CD14-positive monocyte (primary cell): ENCODE measurements at regions not wholly inside any gene's neighbourhood (a gene's known extent, or its start where the extent isn't known, plus 50 kb on each side); places are given as distances from the start of the nearest gene placed in this dataset.
"Not testable (repeated sequence)": the region's sequence is repeated elsewhere in the genome, so short reads cannot be mapped to it uniquely, and the experiment has no call there.

Experiments used
- DNase-seq, 3 donors: peaks; one replicate each; pipeline ENCODE4 v3.0.0-alpha.2; 2011 to 2022
- H2AFZ ChIP-seq: 2 replicates; pipeline ENCODE4 v1.6.0; 2012; ENCODE audit warnings: mild to moderate bottlenecking, low read depth, low read length, inconsistent platforms; ENCODE audit not compliant: insufficient read depth, poor library complexity, severe bottlenecking
- H3K27ac ChIP-seq, 2 donors: 1 replicate in 1 of 2; 2 replicates in 1 of 2; pipeline ENCODE4 v1.5.1; 2012 to 2013; ENCODE audit warnings: low read length in 2 of 2, control low read depth in 1 of 2, inconsistent platforms in 1 of 2, low read depth in 1 of 2, mild to moderate bottlenecking in 1 of 2
- H3K27me3 ChIP-seq, 2 donors: one replicate each; pipeline versions ENCODE4 v1.6.0 to v1.6.1; 2011 to 2013; ENCODE audit warnings: low read length in 2 of 2; ENCODE audit not compliant: control insufficient read depth in 2 of 2, insufficient read depth in 2 of 2
- H3K36me3 ChIP-seq, 2 donors: replicated peaks in 1 of 2; 1 replicate in 1 of 2; 2 replicates in 1 of 2; pipeline versions ENCODE4 v1.5.1 to v1.6.1; 2012 to 2013; ENCODE audit warnings: low read length in 2 of 2, control low read depth in 1 of 2, inconsistent platforms in 1 of 2, mild to moderate bottlenecking in 1 of 2; ENCODE audit not compliant: insufficient read depth in 2 of 2, control insufficient read depth in 1 of 2
- H3K4me1 ChIP-seq, 2 donors: 1 replicate in 1 of 2; 2 replicates in 1 of 2; pipeline versions ENCODE4 v1.5.1 to v1.6.1; 2012 to 2013; ENCODE audit warnings: low read length in 2 of 2, control low read depth in 1 of 2, inconsistent platforms in 1 of 2, mild to moderate bottlenecking in 1 of 2, moderate library complexity in 1 of 2; ENCODE audit not compliant: insufficient read depth in 2 of 2, control insufficient read depth in 1 of 2
- H3K4me2 ChIP-seq: replicated peaks from 2 replicates; pipeline ENCODE3; 2012; ENCODE audit warnings: low read length, moderate library complexity, mild to moderate bottlenecking; ENCODE audit not compliant: poor library complexity, severe bottlenecking; ENCODE audit errors: extremely low read depth
- H3K4me3 ChIP-seq, 3 experiments: fragments of 200-600 bp in 1 of 3; sonication (generic) in 1 of 3; replicated peaks in 1 of 3; 1 replicate in 2 of 3; 2 replicates in 1 of 3; pipeline ENCODE4 v1.5.1; 2011 to 2013; ENCODE audit warnings: low read length in 3 of 3, mild to moderate bottlenecking in 3 of 3, control low read depth in 2 of 3, low read depth in 2 of 3, inconsistent platforms in 1 of 3, moderate library complexity in 1 of 3
- H3K79me2 ChIP-seq: 2 replicates; pipeline ENCODE4 v1.6.0; 2012; ENCODE audit warnings: mild to moderate bottlenecking, control low read depth, inconsistent platforms, low read length, moderate library complexity; ENCODE audit not compliant: insufficient read depth
- H3K9ac ChIP-seq: 2 replicates; pipeline ENCODE4 v1.6.0; 2017; ENCODE audit warnings: low read length, mild to moderate bottlenecking; ENCODE audit not compliant: insufficient read depth, poor library complexity, severe bottlenecking
- H3K9me3 ChIP-seq, 2 donors: replicated peaks in 1 of 2; 1 replicate in 1 of 2; 2 replicates in 1 of 2; pipeline versions ENCODE4 v1.5.1 to v1.6.1; 2012 to 2013; ENCODE audit warnings: low read length in 2 of 2, control low read depth in 1 of 2; ENCODE audit not compliant: control insufficient read depth in 1 of 2, insufficient read depth in 1 of 2
- H4K20me1 ChIP-seq: 2 replicates; pipeline ENCODE4 v1.6.0; 2012; ENCODE audit warnings: mild to moderate bottlenecking, low read length, control low read depth, moderate library complexity; ENCODE audit not compliant: insufficient read depth
- H3K27ac Mint-ChIP-seq, 7 donors: one replicate each; pipeline ENCODE4 v1.8.0; 2020; ENCODE audit warnings: mild to moderate bottlenecking in 7 of 7, mixed read lengths in 7 of 7, moderate library complexity in 6 of 7, inconsistent platforms in 2 of 7
- H3K27me3 Mint-ChIP-seq, 3 donors: one replicate each; pipeline ENCODE4 v1.8.0; 2021 to 2022; ENCODE audit warnings: low read depth in 3 of 3, mild to moderate bottlenecking in 3 of 3, mixed read lengths in 3 of 3, moderate library complexity in 3 of 3, inconsistent platforms in 1 of 3
- H3K36me3 Mint-ChIP-seq, 2 donors: one replicate each; pipeline ENCODE4 v1.8.0; 2020; ENCODE audit warnings: mixed read lengths in 2 of 2, inconsistent platforms in 1 of 2, mild to moderate bottlenecking in 1 of 2
- H3K4me1 Mint-ChIP-seq: one replicate; pipeline ENCODE4 v1.8.0; 2020; ENCODE audit warnings: mild to moderate bottlenecking, mixed read lengths
- H3K4me3 Mint-ChIP-seq, 2 donors: one replicate each; pipeline ENCODE4 v1.8.0; 2020; ENCODE audit warnings: mild to moderate bottlenecking in 2 of 2, mixed read lengths in 2 of 2, moderate library complexity in 1 of 2
- H3K9me3 Mint-ChIP-seq, 7 donors: one replicate each; pipeline ENCODE4 v1.8.0; 2020 to 2022; ENCODE audit warnings: mixed read lengths in 7 of 7, mild to moderate bottlenecking in 6 of 7, moderate library complexity in 6 of 7, inconsistent platforms in 2 of 7
- CTCF ChIP-seq: fragments of 200-600 bp; IDR thresholded peaks from one replicate; pipeline ENCODE4 v1.8.0; 2022; ENCODE audit warnings: antibody characterized with exemption, mild to moderate bottlenecking
- WGBS: methylation state at CpG from one replicate; pipeline ENCODE4 v1.1.5; 2013; ENCODE audit warnings: missing lambda C conversion rate; ENCODE audit not compliant: insufficient coverage; 5-methylcytosine and 5-hydroxymethylcytosine counted together
- intact Hi-C, 2 donors: fragments of 100-400 bp; cut with micrococcal nuclease; formaldehyde crosslinking; loops; one replicate each; pipeline versions ENCODE4 v1.15.0 to v1.15.1; 2023

- H3K4me1 ChIP-seq, H3K4me2 ChIP-seq, H4K20me1 ChIP-seq, intact Hi-C loops, H3K4me3 ChIP-seq, H3K9ac ChIP-seq, DNase-seq, H3K27me3 Mint-ChIP-seq, H3K36me3 ChIP-seq, H3K4me1 Mint-ChIP-seq, H3K36me3 Mint-ChIP-seq, H2AFZ ChIP-seq, H3K4me3 Mint-ChIP-seq, H3K27ac ChIP-seq, H3K27me3 ChIP-seq, H3K79me2 ChIP-seq, H3K27ac Mint-ChIP-seq: not testable (repeated sequence)
- peaks cover 0 to 16% of the 10 kb centered on the region in 2 donors for H3K9me3 ChIP-seq
- peaks cover 8 to 21% (median 17%) of the 10 kb centered on the region in 7 donors for H3K9me3 Mint-ChIP-seq
- no CpG with 5 or more reads among the region's 3 CpGs for WGBS
Measured at GRCh38 chr3:130203633-130204032, 122.0 kb downstream of the ALG1L2 start.

GRCh38 chr3:130227540-130227939 lies 117.9 kb upstream of the COL6A5 start:
- Histone ChIP-seq H4K20me1 (no peaks in the 10 kb centered on the region), H2AFZ (no peak overlapping the region), H3K9me3 (no peaks in the 10 kb centered on the region), H3K4me1 (no peaks in the 10 kb centered on the region), H3K4me3 (no peak overlapping the region), H3K4me2 (no peak overlapping the region), H3K27me3 (no peaks in the 10 kb centered on the region), H3K36me3 (no peaks in the 10 kb centered on the region), H3K79me2 (no peaks in the 10 kb centered on the region), H3K9ac (no peak overlapping the region), H3K27ac (no peak overlapping the region)
- intact Hi-C loops: no loop called here
- no peak for DNase-seq
- no peak for TF ChIP-seq CTCF
- 86% methylated on average over 1 of the region's 4 CpGs for WGBS
- H3K27ac Mint-ChIP-seq: no peak overlapping the region
- H3K27me3 Mint-ChIP-seq: peaks cover 0 to 4% (median 1%) of the 10 kb centered on the region in 3 donors
- H3K9me3 Mint-ChIP-seq: peaks cover 0 to 3% (median 0%) of the 10 kb centered on the region in 7 donors
- no peaks in the 10 kb centered on the region for H3K36me3 Mint-ChIP-seq
- no peak overlapping the region for H3K4me3 Mint-ChIP-seq
- H3K4me1 Mint-ChIP-seq: no peaks in the 10 kb centered on the region
